HG03469 (cell line): ENCODE measurements at regions not wholly inside any gene's neighbourhood (a gene's known extent, or its start where the extent isn't known, plus 50 kb on each side); places are given as distances from the start of the nearest gene placed in this dataset.
"Not testable (repeated sequence)": the region's sequence is repeated elsewhere in the genome, so short reads cannot be mapped to it uniquely, and the experiment has no call there.

Source experiments
- ATAC-seq: cut with Tn5 transposase; IDR thresholded peaks from one replicate; pipeline ENCODE4 v1.9.1; 2021; ENCODE audit warnings: mild to moderate bottlenecking, moderate library complexity, moderate number of reproducible peaks; ENCODE audit not compliant: unreplicated experiment

DNA sequence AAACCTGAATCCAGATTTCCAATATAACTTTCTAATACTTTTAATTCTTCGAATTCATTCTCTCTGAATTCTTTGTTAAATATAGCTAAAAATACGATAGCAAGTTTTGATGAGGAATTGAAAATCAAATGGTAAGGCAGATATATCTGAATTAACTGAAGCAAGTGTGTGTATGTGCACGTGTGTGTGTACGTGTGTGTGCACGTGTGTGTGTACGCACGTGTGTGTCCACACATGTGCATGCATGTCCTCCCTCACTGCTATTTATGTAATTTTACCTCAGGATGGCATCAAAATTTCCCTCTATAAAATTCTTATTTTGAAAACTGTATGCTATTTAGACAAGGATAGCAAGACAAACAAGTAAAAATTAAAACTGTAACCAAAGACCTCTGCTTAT, 961.3 kb upstream of the CNTN5 start:
- no peak for ATAC-seq

DNA sequence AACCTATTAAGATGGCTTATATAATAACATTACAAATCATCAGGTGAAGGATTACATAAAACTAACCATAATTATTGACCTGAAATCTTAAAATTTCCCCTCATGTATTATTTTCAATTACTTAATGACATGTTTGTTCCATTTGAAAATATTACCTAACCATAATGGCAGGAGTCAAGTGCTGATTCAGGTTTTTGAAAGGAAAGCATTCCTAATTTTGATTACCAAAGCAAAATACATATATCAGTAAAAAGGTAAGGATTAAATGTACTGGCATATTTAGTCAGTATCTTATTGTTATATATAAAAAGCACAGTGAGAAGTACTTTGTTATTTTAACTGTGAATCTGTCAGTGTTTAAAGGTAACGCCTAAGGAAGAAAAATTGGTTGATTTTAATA, 960.0 kb upstream of the CNTN5 start:
- ATAC-seq = no peak

DNA sequence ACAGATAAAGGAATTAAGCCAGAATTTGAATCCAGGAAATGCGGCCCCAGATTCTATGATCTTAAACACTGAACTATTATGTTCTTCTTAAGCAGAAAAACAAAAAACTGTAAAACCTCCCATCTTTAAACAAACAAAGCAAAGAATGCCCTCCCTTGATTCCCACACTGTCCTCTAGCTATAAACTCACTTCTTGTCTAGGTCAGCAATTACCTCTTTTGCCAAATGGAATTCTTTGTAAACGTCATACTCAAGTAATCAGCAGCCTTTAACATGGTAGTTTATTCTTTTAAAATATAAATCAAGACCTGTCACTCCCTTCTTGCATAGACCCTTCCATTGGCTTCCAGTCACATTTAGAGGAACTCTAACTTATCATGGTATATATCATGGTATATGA, 958.9 kb upstream of the CNTN5 start:
- no peak for ATAC-seq

DNA sequence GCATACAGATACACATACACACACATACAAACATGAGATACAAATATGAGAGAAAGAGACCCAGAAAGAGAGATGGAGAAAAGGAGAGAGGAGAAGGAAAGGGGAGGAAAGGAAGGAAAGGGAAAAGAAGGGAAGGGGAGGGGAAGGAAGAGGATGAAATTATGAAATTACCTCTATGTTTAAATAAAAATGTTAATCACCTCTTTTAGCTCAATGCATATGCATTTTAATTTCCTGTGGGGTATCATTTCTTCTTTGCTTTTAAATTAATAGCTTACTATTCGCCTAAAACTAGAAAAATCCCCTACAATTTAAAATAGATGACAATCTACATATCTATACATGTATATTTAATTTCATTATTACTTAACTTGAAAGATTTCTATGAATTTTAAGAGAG, 958.0 kb upstream of the CNTN5 start:
- no peak for ATAC-seq

DNA sequence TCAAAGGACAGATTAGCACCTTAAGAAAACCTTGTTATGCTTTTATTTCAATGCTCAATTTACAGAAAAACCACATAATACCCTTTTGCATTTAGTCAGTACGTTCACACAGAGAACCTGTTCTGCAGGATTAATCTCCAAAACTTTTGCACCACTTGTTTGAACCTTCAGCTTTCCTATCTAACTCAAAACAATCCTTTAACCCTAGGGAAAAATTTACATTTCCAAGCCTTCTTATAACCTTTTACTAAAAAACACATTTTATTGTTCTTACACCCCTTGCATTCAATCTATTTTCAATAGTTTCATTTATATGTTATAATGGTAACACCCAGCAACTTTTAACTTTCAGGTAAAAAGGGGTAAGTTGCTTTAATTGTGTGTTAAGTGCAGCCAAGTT, 952.5 kb upstream of the CNTN5 start:
- ATAC-seq = no peak

DNA sequence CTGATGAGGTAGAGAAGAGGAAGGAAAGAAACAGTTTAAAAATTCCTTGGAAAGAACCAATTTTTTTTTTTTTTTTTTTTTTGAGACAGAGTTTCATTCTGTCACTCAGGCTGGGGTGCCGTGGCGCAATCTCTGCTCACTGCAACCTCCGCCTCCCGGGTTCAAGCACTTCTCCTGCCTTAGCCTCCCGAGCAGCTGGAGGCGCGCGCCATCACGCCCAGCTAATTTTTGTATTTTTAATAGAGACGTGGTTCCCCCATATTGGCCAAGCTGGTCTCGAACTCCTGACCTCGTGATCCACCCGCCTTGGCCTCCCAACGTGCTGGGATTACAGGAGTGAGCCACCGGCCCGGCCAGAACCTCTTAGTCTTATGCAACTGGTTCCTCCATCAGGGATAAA, 951.6 kb upstream of the CNTN5 start:
- ATAC-seq = not testable (repeated sequence)

DNA sequence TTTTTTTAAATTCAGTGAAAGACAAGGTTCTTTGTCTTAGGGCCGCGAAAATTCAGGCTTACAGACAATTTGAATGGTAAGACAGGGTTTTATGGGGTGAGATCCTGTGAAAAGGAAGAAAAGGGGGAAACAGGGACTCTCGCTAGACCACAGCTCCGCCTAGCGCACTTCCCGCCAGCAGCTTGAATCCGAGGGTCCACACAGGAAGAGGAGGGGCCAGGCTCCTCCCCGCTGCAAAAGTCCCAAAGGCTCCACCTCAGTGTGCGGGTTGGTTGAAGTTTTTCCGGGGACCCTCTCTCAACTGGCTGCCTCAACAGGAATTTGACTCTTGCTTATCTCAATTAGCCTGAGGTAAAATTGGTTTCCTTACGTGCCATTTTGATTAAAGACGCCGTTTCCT, 950.9 kb upstream of the CNTN5 start:
- ATAC-seq = no peak

DNA sequence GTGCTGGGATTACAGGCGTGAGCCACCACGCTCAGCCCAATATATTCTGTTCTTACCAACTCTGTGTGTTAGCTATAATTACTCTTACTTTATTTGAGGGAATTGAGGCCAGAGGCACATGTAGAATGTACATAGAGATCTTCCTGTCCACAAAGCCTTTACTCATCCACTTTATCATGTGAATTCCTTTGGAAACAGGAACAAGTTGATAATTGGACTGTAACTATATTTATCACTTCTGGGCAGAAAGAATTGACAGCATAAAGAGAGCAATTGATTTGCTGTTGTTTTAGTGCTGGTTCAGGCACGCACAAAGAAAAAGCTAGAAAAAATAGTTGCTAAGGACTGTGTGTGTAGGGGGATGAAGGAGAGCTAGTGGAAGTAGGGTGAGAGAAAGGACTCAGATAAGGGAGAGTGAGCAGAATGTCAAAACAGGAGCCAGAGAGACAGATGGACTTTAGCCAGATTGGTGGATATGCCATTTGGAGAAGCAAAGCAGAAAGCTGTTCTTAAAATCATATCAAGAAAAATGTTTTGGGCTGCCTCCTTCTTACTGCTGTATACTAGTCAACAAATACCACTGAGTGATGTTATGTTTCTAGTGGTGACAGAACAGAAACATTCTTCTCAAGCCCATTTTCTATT, 929.8 kb upstream of the CNTN5 start:
- no peak for ATAC-seq

DNA sequence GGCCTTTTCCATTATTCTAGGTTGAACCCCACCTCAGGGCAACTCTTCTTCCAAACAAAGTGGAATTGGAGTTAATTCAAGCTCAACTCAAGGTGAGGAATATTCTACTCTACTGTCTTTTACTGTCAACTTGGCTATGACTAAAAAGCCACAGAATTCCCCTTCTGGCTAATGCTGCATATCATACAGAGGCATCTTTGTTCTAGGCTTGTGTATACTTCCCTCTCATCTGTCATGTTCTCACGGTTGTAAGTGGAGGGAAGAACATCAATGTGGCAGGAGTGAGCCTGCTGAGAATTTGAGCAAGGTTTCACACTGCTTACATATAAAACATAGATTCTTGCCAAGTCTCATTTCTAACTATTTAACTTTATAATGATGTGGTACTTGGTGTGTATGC, 921.4 kb upstream of the CNTN5 start:
- no peak for ATAC-seq

DNA sequence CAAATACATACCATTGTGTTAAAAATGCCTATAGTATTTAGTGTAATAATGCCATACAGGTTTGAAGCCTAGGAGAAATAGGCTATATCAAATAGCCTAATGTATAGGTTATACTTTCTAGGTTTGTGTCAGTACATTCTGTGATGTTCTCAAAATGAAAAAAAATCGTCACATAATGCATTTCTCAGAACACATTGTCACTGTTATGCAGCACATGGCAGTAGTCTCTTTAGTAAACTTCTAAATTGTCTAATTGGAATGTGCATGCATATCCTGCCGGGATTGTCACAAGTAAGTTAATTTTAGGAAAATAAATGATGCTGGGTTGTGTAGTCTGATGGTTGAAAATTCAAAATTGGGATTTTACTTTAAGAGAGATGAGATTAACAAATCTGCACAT, 920.1 kb upstream of the CNTN5 start:
- no peak for ATAC-seq

DNA sequence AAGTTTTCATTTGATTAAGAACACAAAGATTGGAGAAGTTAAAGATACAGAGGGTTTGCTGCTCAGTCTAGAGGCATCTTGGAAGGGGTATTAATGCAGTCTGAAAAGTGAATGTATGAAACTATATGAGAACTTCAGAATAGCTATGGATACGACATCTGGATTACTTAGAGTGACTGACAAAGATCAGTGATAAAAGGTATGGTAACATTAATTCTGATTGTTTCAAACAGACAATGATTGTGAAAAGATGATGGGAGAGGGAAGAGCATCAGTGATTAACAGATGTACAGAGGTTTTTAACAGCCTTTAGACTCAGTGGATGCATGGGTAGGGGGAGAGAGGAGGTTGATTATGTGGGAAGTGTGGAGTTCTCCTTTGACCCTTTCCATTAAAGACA, 919.4 kb upstream of the CNTN5 start:
- ATAC-seq = no peak

DNA sequence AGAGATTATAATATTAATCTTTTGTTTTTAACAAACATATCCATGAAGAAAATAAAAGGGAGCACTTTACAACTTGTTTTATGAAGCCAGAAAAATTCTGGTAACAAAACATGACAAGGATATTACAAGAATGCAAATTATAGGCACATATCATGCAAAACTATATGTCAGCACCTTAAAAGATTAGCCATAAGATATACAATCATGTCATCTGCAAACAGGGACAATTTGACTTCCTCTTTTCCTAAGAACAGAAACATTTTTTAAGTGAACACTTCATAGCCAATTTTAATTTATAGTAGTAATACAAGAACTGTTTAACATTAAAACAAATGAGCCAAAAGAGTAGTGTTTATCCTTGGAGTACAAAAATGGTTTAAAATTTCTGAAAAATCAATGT, 916.5 kb upstream of the CNTN5 start:
- ATAC-seq = no peak

DNA sequence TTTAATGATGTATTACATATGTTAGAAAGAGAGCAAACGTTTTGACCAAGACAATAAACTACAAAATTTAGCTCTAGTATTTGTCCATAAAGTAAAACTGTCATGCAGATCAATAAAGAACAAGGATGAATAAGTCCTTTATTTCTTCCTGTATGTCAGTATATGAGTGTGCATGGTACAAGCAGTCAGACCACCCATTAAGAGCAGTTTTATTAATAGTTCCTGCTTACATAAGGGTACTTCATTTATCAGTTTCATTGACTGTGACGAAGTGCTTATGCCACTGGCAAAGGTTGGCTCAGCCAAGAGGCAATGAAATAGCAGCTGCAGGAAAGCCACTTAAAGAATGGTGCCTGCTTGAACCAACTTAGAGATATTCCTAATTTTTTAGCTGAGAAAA, 913.0 kb upstream of the CNTN5 start:
- no peak for ATAC-seq

DNA sequence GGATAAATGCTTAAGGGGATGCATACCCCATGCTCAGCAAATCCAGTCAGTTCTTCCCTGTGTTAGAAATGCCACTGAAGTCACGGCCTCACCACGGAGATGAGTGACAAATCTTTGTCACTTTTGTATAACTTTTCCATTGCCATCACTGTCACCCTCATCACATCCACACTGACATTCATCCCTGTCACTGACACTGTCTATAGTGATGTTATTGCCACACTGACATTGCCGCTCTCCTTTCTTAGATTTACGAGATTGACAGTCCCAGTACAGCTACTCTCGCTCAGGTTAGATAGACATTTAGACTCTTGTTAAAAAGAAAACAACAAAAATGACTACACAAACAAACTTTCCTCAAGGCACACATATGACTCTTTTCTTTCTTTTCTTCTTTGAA, 910.7 kb upstream of the CNTN5 start:
- no peak for ATAC-seq

DNA sequence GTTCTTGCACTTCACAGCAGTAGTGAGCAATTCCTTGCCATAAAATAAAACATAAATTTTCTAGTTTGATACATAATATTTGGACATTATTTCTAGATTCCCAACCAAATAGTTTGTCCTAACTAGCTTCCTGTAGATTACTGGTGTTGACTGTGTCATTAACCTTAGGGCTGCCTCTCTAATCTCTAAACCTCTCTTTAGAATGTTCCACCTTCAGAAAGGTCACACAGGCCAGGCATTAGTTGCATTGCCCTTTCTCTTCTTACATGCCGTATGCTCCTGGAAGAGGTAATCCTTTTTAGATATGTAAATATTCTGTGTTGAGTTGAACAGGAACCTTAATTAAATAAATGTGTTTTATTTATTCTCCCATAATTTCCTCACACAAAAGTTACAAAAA, 904.9 kb upstream of the CNTN5 start:
- no peak for ATAC-seq

DNA sequence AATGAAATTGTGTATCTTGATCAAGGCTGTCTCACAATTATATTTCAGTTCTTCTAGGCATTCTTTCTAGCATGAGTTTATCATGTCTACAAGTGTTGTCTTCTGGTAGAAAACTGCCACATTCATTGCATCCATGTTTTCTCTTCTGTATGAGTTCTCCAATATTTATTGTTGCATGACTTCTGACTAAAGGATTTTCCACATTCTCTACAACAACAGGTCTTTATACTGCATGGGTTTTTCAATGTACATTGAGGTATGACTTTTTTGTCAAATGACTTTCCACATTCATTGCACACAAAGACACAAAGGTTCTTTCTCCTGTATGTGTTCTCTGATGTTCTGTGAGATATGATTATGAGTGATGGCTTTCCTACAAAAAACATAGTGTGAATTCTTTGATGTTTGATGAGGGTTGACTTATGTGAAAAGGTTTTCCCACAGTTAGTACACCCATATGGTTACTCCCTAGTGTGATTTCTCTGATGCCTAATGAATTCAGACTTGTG, 890.6 kb upstream of the CNTN5 start:
- ATAC-seq = no peak

DNA sequence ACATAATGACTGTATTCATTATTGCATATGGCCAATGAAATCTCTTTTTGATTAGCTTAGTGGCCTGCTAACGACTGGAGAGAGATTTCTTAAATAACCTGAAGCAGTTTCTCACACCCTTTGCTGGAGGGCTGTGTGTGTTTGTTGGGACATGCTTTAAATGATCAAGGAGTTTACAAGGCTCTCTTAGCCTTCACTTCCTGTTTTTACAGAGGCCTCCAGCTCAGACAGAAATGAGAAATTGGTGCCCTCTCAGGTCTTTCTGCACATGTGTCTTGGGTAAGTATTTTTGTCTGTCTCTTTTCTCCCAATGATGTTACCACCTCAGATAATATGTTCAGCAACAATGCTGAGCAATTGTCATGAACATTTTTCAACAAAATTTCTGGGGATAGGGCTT, 884.4 kb upstream of the CNTN5 start:
- ATAC-seq = no peak

DNA sequence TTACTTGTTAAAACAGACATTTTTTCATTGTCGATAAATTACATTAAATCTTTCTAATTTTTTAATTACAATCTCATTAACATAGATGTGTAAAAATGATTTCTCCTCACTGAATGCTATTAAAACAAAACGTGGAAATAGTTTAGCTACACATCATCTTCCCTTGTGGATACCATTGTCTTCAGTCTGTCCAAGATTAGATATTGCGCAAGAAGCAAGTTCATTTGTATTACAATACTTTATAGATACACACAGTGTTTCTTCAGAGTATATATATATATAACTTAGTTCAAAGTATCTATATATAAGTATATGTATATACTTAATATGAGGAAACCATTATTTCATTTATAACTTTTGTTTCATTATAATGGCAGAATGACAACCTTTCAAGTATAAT, 883.3 kb upstream of the CNTN5 start:
- ATAC-seq = no peak

DNA sequence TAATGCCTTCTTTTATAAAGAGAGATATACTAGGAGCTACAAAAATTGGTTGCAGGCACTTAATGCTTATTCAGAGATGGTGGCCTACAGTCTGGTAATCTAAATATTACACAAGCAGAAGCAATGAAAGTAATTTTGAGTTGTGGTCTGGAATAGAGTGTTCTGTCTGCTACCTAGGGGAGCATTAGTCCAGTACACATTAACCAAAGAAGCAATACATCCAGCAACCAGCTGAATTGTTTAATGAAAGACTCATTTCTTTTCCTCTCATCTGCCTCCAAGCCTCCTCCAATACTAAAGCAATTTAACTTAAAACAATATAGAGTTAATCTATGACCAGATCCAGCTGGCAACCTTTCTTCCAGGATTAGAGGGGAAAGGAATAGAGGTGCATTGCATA, 877.1 kb upstream of the CNTN5 start:
- ATAC-seq = no peak

DNA sequence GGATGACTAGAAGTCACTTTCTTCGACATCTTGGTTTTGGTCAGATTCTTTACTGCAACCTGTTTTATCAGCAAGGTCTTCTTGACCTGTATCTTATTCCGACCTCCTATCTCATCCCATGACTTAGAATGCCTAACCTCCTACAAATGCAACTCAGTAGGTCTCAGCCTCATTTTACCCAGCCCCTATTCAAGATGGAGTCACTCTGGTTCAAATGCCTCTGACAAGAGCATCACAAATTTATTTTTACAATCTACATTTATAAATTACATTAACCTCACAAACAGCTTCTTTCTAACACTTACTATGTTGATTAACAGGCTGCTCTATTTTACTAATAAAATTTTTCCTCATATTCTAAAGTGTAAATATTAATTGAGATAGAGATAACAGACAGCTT, 867.0 kb upstream of the CNTN5 start:
- ATAC-seq = no peak

DNA sequence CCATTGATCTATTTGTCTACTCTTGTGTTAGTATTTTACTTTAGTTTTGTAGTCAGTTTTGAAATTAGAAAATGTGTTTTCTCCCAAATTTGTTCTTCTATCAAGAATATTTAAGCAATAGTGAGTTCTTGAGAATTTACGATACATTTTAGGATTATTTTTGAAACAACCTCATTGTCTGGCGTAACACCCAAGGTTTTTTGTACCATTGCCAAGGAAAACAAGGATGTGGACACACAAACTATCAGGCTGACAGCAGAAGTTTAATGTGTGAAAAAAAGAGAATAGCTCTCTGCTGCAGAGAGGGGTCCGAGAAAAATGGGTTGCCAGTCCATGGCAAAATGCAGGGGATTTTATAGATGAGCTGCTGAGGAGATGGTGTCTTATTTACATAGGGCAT, 865.1 kb upstream of the CNTN5 start:
- ATAC-seq = no peak

DNA sequence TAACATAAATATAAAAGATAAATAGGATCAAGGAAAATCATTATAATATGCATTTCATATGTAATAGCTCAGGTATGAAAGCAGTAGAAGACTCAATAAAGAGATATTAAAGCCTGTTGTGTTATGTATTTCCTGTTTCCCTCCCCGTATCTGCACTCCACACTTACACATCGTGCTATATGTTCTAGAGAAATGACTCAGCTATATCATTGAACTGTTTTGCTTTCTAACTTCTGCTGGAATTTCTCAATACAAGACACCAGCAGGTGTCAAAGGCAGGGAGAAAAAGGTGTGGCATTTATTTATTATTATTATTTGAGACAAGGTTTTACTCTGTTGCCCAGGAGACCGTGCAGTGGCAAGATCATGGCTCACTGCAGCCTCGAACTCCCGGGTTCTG, 842.8 kb upstream of the CNTN5 start:
- no peak for ATAC-seq

DNA sequence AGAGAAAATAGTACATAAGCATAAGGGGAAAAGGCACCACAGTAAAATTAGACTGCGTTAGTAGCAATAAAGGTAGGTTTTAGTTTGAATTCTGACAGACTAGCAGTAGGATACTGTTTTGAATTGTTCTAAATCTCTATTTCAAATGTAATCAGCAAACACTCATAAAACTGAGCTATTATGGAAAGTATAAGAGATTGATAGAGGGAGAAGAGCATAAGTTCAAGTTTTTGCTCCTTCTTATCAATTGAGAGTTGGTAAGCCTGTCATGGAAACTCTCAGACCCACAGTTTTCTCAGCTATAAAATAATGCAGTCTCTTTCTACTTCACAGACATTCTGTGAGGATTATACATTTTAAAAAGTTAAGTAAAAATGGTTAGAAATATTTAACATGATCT, 840.2 kb upstream of the CNTN5 start:
- ATAC-seq = no peak
